Right forelimb (tissue), 1 donor: ENCODE measurements at regions not wholly inside any gene's neighbourhood (a gene's known extent, or its start where the extent isn't known, plus 50 kb on each side); places are given as distances from the start of the nearest gene placed in this dataset.
"Not testable (repeated sequence)": the region's sequence is repeated elsewhere in the genome, so short reads cannot be mapped to it uniquely, and the experiment has no call there.

Source experiments
- DNase-seq: peaks from one replicate; pipeline ENCODE4 v3.0.0-alpha.2; 2018

DNA sequence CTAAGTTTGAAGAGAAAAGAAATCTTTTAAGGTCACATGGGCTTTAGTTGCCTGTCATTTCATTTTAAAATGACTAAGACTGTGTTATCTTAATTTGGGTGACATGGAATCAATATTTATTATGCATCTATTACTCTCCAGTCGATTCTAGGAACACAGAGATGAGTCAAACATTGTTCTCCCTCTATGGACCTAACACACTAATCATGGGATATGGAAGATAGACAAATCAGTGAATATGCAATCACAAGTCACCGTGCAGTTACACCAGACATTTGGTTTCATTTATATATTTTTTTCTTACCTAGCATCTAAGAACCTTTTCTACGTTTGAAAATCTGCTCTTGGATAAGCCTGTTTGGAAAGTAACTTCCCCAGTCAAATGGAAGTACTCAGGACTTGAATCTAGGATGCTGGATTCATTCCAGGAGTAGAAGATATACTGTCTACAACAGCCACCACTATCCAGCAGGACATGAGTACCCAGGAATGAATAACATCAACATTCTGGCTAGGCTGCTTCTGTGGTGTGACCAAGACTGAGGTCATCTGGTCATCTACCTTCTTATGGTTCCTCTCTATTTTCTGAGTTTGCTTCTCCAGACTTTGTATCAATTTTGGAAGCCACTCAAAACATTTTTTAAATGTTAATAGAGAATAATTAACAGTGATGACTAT lies 902.9 kb upstream of the LRRN3 start:
- DNase-seq: no peak

GRCh38 chr7:110204527-110204926 lies 886.4 kb upstream of the LRRN3 start:
- DNase-seq: no peak

GRCh38 chr7:110205899-110206298 lies 885.0 kb upstream of the LRRN3 start:
- no peak for DNase-seq

DNA sequence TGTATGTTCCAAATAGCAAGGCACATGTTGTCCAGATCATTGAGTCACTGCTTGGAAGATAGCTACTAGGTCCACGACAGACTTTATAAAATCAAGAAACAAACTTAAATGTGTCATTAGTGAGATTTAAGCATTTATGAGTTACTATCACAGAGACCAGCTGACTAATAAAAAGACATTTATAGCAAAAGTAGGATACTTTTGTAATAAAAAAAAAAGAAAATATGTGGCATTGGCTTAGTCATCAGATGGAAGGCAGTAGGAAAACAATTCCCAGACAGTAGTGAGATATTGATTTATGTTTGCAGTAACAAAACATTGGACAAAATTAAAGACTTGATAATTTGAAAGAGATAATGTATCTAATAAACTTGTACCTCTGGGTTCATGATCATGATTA lies 881.0 kb upstream of the LRRN3 start:
- DNase-seq: no peak

DNA sequence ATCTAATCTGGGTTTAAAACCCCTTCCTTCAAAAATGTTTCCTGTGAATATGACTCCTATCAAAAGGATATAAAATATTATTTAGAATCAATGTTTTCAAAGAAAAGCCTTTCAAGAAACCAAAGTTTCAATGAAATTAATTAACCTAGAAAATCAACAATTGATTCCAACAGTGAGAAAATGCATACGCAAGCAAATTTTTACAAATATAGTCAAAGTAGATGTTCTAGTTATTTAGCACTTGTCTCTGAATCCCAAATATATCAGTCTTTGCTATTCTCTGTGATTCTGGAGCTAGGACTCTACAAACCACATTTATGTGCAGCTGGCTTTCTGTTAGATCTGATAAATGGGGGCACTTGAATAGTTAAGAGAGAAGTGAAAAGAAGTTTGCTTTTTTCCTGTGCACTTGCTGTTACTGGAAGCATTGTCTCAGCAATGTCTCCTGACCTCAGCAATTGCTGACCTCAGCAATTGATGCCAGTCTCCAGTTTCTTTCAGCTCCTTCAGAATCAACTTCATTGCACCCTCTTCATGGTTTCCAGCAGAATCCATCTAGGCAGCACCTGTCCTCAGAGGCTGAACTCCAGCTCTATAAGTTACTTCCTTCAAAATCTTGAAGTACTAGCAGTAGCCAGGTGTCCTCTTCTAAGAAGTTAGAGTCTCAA lies 879.9 kb upstream of the LRRN3 start:
- DNase-seq: no peak

DNA sequence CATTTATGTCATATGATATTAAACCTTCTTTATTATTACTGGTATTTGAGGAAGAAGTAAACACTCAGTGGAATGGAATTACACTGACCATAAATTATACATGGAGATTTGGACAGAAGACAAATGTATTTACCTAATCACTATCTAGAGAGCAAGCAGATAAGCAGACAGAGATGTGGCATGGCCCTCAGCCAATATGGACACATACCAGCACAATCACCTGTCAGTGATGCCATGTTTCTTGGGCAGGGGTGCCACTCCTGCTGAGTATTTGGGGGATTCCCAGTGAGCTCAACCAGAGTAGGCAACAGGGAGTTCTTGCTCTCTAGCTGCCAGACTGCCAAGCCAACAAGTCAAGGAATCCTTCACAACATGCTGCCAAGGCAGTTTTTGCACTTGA lies 866.3 kb upstream of the LRRN3 start:
- DNase-seq: no peak

- no peak for DNase-seq
Measured at GRCh38 chr7:110246118-110246517, 844.8 kb upstream of the LRRN3 start.

DNA sequence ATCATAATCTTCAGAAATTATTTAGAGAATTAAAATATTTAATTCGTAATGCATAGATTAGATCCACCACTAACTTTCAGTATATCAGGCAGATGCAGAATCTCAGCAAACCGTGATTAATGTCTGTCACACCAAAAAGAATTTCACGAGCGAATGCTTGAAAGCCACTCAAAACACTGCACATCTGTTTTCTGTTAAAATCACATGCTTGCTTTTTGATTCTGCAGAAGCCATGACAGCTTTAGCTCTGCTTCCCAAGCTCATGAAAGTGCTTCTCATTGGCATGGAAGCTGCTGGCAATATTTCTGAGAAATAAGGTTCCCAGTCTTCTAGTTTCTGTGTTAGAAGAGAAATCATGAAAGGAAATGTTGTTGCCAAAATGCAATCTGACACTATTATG lies 837.8 kb upstream of the LRRN3 start:
- no peak for DNase-seq

DNA sequence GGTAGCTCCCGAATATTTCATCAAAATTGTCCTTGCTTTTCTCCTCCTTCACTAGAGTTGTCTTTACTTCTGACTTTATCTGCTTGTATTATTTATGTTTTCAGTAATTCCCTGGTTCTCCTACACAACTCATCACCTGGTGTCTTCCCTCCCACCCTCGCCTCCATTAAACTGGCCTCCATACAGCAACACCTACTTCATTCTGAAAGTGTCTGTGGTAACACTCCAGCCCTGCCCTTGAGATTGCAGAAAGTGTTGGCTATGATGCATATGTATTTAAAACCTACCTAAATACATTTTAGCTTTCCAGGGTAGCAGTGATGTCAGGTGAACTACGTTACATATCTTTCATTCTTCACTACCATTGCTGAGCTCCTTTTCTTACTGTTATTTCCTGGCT lies 833.3 kb upstream of the LRRN3 start:
- no peak for DNase-seq

DNA sequence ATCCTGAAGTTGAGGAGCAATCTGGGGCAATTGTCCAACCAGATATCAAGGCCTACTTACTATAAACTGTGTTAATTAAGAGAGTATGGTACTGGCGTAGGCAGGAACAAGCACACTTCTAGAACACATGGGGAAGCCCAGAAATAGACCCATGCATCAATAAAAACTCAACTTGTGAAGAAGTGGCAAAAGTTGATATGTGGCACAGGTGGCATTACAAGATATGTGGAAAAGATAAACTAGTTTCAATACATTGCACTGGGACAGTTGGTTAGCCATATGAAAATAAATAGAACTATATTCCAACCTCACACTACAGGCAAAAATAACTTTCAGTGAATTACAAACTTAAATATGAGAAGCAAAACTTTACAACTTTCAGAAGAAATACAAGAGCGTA lies 828.7 kb upstream of the LRRN3 start:
- no peak for DNase-seq

- no peak for DNase-seq
Measured at GRCh38 chr7:110264288-110264687, 826.6 kb upstream of the LRRN3 start.

GRCh38 chr7:110281362-110281761 lies 809.6 kb upstream of the LRRN3 start:
- no peak for DNase-seq

- no peak for DNase-seq
Measured at GRCh38 chr7:110283056-110283455, 807.9 kb upstream of the LRRN3 start.

DNA sequence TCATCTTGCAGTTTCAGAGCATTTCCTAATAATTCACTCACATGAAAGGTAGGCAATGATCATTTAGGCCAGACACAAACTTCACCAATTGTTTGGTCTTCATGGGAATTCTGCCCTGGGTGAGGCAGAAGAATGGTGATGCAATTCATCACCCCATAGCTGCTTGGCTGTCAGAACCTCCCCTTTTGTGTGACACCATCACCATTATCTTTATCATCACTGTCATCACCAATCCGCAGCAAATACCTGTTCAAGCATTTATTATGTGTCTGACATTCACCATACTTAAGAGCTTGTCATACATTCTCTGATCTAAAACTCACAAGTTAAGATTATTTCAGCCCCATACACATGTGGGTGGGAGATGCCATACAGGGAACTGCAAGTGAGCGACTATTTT lies 799.5 kb upstream of the LRRN3 start:
- DNase-seq: no peak

DNA sequence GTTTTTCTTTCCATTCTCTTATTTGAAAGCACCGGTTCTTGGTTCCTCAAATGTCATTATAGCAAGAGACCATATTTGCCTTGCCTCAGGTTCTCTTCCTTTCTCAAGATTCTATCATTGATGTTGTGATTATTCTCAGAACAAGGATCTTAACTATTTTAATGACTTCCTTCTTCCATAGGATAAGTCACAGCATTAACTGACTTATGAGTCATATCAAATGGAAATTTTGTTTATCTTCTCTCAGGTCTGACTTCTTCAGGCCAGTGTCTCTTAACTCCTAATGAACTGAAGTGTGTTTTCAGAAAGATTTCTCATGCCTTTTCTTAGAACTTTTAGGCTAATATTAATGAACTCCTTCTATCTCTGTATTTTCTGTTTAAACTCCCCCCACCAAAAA lies 794.6 kb upstream of the LRRN3 start:
- DNase-seq: no peak

- no peak for DNase-seq
Measured at GRCh38 chr7:110307776-110308175, 783.2 kb upstream of the LRRN3 start.

DNA sequence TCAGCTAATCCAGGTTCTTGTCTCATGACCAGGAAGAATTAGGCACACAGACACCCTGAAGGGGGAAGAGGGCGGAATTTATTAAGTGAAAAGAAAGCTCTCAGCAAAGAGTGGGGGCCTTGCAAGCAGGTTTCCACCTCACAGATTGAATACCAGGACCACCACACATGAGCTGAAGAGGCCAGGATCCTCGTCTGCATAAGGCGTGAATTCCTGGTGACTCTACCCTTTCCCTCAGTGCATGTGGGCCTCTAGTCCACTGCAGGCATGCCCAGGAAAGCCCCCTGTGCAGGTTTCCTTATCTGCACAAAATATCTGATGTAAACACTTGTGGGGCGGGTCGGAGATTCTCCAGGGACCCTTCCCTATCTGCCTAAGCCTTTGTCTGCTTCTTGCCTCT lies 782.1 kb upstream of the LRRN3 start:
- DNase-seq: no peak

- DNase-seq: no peak
Measured at GRCh38 chr7:110309941-110310340, 781.0 kb upstream of the LRRN3 start.

DNA sequence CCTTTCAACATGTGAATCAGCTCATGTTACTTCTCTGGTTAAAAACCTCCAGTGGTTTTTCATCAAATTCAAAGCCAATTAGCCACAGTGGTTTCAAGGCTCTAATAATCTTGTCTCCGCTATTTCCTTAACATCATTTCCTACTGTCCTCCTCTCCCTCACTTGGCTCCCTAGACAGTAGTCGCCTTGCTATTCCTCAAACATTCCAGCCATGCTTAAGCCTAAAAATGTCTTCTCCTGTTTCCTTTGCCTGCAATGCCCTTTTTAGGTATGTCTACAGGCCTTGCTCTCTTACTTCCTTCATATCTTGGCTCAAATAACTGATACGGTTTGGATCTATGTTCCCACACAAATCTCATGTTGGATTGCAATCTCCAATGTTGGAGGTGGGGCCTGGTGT lies 779.4 kb upstream of the LRRN3 start:
- no peak for DNase-seq

DNA sequence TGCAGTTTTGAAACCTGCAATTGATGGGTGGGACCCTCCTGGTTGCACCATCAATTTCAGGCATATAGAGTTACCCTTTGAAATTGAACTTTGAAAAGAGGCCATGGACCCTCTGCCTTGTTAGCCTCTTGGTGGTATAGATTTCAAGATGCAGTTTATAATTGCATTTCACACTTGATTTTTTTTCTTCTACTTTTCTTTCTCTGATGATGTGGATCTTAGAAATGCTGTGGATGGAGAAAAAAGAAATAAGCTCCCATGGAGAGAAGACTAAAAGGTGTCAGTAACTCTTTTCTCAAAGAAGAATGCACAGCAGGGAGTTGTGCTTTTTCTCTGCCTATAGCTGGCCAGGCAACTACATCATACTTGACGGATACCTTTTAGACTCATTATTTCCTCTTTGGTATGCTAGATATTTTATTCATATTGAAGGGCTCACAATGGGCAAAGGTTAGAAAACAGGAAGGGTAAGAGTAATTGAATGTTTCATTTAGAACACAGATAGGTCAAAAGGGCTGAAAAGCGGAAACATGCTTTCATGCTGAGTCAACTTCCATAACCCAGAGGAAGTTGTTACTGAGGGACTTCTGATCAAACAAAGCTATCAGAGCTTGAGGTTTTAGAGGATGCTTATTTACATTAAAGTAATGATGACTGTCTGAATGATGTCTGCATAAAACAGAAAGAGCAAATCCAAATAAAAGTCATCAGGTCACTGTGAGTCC lies 773.2 kb upstream of the LRRN3 start:
- DNase-seq: no peak

DNA sequence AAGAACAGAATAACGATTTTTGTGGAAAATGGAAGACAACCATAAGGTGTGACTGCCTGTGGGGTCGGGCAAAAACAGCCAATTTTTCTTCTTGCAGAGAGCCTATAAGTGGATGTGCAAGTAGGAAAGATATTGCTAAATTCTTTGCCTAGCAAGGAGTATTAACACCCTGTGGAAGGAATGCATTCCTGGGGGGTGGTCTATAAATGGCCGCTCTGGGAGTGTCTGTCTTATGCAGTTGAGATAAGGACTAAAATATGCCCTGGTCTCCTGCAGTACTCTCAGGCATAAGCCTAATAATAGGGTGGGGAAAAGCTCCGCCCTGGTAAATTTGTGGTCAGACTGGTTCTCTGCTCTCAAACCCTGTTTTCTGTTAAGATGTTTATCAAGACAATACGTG lies 770.6 kb upstream of the LRRN3 start:
- not testable (repeated sequence) for DNase-seq

DNA sequence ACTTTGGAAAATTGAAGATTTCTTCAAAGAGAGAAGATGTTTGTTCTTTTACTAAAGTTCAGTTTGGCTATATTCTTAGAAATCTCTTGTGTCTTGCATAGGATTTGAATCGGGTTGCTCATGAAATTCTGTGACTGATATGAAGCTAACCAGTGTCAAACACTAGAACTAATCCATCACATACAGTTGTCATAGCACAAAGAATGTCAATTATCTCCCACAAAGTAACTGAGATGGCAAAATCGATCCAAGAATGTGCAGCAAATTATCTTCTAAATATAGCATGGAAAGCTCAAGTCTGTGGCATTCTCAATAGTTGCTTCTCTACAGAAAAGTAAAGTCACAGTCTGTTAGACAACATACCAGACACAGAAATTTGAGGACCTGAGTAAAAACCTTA lies 768.1 kb upstream of the LRRN3 start:
- DNase-seq: no peak

- DNase-seq: no peak
Measured at GRCh38 chr7:110326966-110327365, 764.0 kb upstream of the LRRN3 start.

DNA sequence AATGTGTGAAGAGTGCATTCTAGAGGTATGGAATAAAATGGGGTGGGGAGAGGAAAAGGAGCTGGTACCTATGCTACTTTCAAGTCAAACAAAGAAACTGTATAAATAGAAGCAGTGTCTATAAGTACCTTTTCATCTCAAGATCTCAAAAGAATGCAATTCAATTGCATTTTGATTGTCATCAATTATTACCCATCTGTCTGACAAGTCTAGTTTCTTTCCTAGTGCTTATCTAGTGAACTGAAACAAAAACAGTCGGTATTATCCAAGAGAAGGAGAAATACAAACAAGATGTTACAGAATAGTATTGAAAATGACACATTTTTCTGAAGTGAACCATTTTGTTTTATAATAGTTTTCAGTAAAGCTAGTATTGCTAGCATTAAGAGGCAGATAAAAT lies 754.5 kb upstream of the LRRN3 start:
- no peak for DNase-seq
